ENCODE measurements at regions not wholly inside any gene's neighbourhood (a gene's known extent, or its start where the extent isn't known, plus 50 kb on each side); places are given as distances from the start of the nearest gene placed in this dataset.

DNA sequence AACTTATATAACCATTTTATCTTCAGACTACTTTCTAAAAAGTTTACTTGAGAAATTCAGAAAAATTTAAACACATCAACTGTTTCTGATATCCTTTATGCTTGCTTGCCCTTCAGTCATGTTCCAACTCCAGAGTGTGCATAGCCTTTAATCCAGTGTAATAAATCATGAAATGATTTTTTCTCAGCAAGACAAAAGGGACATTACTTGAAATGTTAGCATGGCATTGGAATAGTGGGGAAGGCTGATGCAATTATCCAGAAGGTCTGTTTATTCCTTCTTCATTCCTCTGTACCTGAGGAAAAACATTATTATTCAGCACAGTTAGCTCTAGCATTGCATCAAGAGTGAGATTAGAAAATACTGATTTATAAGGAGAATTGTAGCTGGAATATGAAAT is 209.9 kb downstream of the SLC7A11 start:
- Mint-ChIP-seq H3K36me3 (ENCODE audit: low read depth) (no peaks in the 10 kb centered on the region), H3K4me1 (no peaks in the 10 kb centered on the region), H3K27me3 (no peaks in the 10 kb centered on the region), H3K27ac (no peak overlapping the region), H3K4me3 (no peak overlapping the region)
- ATAC-seq (no peak), DNase-seq (no peak)
- H3K9me3 ChIP-seq (ENCODE audit: control insufficient read depth, low read length, poor library complexity, severe bottlenecking) = no peaks in the 10 kb centered on the region

DNA sequence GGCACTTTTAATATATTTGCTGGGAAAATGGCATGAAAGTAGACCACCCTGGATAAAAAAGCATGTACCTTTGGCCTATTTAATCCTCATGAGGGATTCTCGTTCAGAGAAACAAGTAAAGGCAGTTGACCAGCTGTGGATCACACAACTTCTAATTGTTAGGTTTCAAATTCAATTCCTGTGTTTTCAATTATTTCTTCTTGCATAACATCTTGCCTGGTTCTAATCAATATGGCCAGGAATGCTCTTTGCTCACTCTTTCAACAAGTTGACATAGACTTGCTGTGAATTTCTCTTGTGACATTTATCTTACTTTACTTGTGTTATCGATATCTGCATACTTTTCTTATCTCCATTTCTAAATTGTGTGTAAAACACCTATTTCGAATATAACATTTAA is 211.8 kb downstream of the SLC7A11 start:
- no peak for ATAC-seq
- H3K9me3 ChIP-seq (ENCODE audit: control insufficient read depth, low read length, poor library complexity, severe bottlenecking) = no peaks in the 10 kb centered on the region
- DNase-seq = no peak
- Mint-ChIP-seq H3K27me3 (no peaks in the 10 kb centered on the region), H3K36me3 (ENCODE audit: low read depth) (no peaks in the 10 kb centered on the region), H3K4me1 (no peaks in the 10 kb centered on the region), H3K4me3 (no peak overlapping the region), H3K27ac (no peak overlapping the region)

DNA sequence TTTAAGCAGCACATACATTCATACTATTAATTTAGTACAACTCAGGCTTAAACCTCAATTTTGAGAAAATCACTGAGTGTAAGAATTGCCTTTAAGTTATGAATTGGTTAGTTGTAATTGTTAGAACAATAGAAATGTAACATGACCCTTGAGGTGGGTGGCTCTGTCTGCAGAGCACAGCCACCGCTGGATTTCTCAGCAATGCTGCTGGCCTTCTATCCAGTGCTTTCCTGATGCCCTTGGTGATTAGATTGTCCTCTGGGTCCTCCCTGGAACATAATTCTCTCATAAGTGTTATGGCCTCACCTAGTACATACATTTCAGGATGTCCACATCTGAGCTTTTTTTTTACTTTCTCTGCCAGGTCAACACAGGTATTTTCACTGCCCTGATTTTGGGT is 213.2 kb downstream of the SLC7A11 start:
- no peak overlapping the region for H3K27ac Mint-ChIP-seq
- no peaks in the 10 kb centered on the region for H3K4me1 Mint-ChIP-seq
- H3K9me3 ChIP-seq (ENCODE audit: control insufficient read depth, low read length, poor library complexity, severe bottlenecking) = no peaks in the 10 kb centered on the region
- ATAC-seq = no peak
- H3K4me3 Mint-ChIP-seq = no peak overlapping the region
- DNase-seq = no peak
- H3K27me3 Mint-ChIP-seq = no peaks in the 10 kb centered on the region
- H3K36me3 Mint-ChIP-seq (ENCODE audit: low read depth) = no peaks in the 10 kb centered on the region

DNA sequence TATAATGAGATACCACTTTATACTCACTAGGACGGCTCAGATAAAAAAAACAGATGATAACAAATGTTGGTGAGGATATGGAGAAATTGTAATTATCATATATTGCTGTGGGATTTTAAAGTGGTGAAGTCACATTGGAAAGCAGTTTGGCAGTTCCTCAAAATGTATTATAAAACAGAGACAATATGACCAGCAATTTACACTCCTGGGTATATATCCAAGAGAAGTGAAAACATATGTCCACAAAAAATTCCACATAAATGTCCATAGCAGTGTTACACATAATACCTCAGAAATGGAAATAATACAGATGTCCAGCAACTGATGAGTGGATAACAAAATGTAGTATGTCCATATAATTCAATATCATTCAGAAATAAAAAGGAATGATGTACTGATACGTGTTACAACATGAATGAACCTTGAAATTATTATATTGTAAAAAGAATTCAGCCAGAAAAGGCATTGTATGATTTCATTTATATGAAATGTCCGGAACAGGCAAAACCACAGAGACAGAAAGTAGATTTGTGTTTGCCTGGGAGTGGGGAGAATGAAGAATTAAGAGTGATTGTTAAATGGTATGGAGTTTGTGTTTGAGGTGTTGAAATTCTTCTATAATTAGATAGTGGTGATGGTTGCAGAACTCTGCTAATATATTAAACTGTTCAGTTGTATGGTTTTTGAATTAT is 220.9 kb downstream of the SLC7A11 start:
- ATAC-seq (no peak), DNase-seq (no peak)
- H3K27me3 Mint-ChIP-seq = no peaks in the 10 kb centered on the region
- no peaks in the 10 kb centered on the region for H3K9me3 ChIP-seq (ENCODE audit: control insufficient read depth, low read length, poor library complexity, severe bottlenecking)
- no peak overlapping the region for H3K4me3 Mint-ChIP-seq
- no peak overlapping the region for H3K27ac Mint-ChIP-seq
- no peaks in the 10 kb centered on the region for H3K36me3 Mint-ChIP-seq (ENCODE audit: low read depth)
- no peaks in the 10 kb centered on the region for H3K4me1 Mint-ChIP-seq

DNA sequence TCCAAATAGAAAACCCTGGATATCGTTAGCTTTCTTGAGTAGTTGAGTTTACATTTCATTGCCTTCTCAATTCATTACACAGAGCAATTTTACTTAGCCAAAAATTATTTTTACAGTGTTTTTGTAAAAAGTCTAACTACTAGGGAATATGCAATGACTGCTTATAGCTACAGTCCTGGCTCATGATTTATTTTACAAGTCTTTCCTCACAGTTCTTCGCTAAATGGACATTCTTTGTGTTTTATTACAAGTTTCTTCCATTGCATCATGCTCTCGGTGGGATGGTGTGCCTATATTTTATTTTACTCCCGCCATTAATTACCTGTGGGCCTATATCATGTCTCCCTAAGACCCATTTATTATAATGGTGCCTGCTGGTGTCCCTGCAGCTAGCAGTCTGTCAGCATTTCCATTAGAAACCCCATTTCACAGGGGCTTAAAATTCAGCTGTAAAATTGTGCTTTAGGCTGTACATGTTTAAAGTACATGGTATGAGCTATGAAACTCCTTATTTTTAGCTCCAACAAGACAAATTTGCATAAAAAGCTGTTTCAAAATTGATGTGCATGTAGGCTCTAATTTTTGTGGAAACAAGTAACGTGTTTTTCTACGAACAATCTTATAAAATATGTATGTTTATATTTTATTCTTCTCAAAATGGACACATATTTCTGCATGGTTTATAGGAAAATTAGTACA is 227.4 kb downstream of the SLC7A11 start:
- no peaks in the 10 kb centered on the region for H3K36me3 Mint-ChIP-seq (ENCODE audit: low read depth)
- no peak for DNase-seq

DNA sequence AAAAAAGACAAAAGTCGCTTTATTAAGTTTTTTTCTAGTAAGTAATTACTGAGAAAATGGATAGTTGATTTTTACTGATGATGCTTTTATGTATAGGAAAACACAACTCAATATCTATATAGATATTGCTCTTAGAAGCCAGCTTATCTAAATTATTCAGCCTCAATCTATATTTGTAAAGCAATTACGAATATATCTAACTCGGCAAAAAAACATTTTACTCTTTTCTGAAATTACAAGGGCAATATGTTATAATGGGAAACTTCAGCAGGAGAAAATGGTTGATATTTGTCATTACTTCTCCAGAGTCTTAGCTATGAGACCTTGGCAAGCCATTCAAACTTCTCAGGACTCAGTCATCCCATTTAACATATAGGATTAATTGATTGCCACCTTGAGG is 228.5 kb downstream of the SLC7A11 start:
- H3K4me1 Mint-ChIP-seq = no peaks in the 10 kb centered on the region
- no peak overlapping the region for H3K4me3 Mint-ChIP-seq
- DNase-seq = no peak
- H3K27me3 Mint-ChIP-seq = no peaks in the 10 kb centered on the region
- no peaks in the 10 kb centered on the region for H3K36me3 Mint-ChIP-seq (ENCODE audit: low read depth)
- ATAC-seq = no peak
- H3K27ac Mint-ChIP-seq = no peak overlapping the region
- no peaks in the 10 kb centered on the region for H3K9me3 ChIP-seq (ENCODE audit: control insufficient read depth, low read length, poor library complexity, severe bottlenecking)

More for the DNA sequence above, 227.4 kb downstream of the SLC7A11 start:
- no peaks in the 10 kb centered on the region for H3K9me3 ChIP-seq (ENCODE audit: control insufficient read depth, low read length, poor library complexity, severe bottlenecking)
- H3K4me1 Mint-ChIP-seq = no peaks in the 10 kb centered on the region
- no peak for ATAC-seq
- H3K27me3 Mint-ChIP-seq = no peaks in the 10 kb centered on the region
- no peak overlapping the region for H3K4me3 Mint-ChIP-seq
- no peak overlapping the region for H3K27ac Mint-ChIP-seq

DNA sequence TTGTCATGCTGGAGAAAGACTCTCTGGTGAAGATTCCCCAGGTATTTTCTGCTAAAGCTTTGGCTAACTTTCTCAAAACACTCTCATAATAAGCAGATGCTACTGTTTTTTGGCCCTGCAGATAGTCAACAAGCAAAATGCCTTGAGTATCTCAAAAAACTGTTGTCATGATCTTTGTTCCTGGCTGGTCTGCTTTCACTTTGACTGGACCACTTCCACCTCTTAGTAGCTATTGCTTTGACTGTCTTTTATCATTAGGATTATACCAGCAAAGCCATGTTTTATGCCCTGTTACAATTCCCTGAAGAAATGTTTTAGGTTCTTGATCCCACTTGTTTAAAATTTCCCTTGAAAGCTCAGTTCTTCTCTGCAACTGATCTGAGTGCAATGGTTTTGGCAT is 231.5 kb downstream of the SLC7A11 start:
- H3K27me3 Mint-ChIP-seq = no peaks in the 10 kb centered on the region
- no peaks in the 10 kb centered on the region for H3K4me1 Mint-ChIP-seq
- ATAC-seq = no peak
- no peaks in the 10 kb centered on the region for H3K36me3 Mint-ChIP-seq (ENCODE audit: low read depth)
- no peak for DNase-seq
- no peak overlapping the region for H3K4me3 Mint-ChIP-seq
- H3K27ac Mint-ChIP-seq = no peak overlapping the region
- H3K9me3 ChIP-seq (ENCODE audit: control insufficient read depth, low read length, poor library complexity, severe bottlenecking) = no peaks in the 10 kb centered on the region

DNA sequence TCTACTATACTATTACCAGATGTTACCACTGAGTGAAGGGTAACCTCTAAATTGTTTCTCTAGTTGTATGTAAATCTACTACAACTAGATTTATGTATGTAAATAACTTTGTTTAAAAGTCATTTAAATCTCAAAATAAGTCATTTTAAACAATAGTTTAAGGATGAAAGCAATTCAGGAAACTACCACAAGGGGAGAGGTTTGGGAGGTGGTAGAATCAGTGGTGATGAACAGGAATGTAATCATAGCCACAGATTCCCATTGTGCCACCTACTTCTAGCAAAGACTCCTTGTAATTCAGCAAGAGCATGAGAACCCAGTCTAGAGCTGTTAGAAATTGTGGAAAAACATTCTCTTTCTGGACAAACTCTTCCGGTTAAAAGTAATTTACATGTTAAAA is 234.6 kb downstream of the SLC7A11 start:
- no peak for DNase-seq
- H3K9me3 ChIP-seq (ENCODE audit: control insufficient read depth, low read length, poor library complexity, severe bottlenecking) = no peaks in the 10 kb centered on the region
- Mint-ChIP-seq H3K4me3 (no peak overlapping the region), H3K4me1 (no peaks in the 10 kb centered on the region), H3K27me3 (no peaks in the 10 kb centered on the region), H3K36me3 (ENCODE audit: low read depth) (no peaks in the 10 kb centered on the region), H3K27ac (no peak overlapping the region)
- no peak for ATAC-seq

DNA sequence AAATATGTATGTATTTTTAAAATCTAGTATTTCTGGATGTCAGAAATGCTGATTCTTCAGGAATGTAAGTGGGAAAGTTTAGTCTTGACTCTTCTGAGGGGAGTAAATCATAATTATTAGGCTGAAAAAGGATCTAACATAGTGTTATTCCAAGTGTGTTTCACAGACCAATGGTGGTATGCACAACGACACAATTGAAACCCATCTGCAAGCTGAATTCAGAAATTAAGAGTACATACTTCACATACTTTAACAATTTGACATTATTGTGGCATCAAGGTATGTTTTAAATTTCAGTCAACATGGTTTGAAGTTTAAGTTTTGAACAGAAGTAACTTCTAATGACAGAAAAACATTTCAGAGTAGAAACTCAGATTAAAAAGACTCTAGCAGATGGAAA is 236.7 kb downstream of the SLC7A11 start:
- no peak overlapping the region for H3K4me3 Mint-ChIP-seq
- no peaks in the 10 kb centered on the region for H3K27me3 Mint-ChIP-seq
- no peaks in the 10 kb centered on the region for H3K36me3 Mint-ChIP-seq (ENCODE audit: low read depth)
- no peaks in the 10 kb centered on the region for H3K9me3 ChIP-seq (ENCODE audit: control insufficient read depth, low read length, poor library complexity, severe bottlenecking)
- DNase-seq (no peak), ATAC-seq (no peak)
- no peaks in the 10 kb centered on the region for H3K4me1 Mint-ChIP-seq
- H3K27ac Mint-ChIP-seq = no peak overlapping the region

DNA sequence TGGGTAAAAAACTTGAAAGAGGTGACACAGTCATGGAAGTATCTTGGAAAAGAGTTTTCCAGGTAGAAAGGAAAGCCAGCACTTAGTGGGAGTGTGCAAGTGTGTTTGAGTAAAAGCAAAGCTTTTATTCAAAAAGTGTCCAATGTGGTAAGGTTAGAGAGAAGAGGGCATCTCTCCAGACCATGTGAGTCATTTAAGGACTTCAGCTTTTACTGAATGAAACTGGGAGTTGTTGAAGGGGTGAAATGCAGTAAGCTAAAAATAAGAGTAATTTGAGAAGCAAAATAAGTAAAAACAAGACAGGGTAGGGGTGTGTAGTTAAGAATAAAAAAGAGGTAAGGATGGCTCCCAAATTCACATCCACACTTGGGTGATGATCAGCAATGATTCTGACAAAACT is 238.9 kb downstream of the SLC7A11 start:
- no peak overlapping the region for H3K4me3 Mint-ChIP-seq
- H3K4me1 Mint-ChIP-seq = no peaks in the 10 kb centered on the region
- no peaks in the 10 kb centered on the region for H3K36me3 Mint-ChIP-seq (ENCODE audit: low read depth)
- H3K27ac Mint-ChIP-seq = no peak overlapping the region
- ATAC-seq (no peak), DNase-seq (no peak)
- no peaks in the 10 kb centered on the region for H3K9me3 ChIP-seq (ENCODE audit: control insufficient read depth, low read length, poor library complexity, severe bottlenecking)
- H3K27me3 Mint-ChIP-seq = no peaks in the 10 kb centered on the region

DNA sequence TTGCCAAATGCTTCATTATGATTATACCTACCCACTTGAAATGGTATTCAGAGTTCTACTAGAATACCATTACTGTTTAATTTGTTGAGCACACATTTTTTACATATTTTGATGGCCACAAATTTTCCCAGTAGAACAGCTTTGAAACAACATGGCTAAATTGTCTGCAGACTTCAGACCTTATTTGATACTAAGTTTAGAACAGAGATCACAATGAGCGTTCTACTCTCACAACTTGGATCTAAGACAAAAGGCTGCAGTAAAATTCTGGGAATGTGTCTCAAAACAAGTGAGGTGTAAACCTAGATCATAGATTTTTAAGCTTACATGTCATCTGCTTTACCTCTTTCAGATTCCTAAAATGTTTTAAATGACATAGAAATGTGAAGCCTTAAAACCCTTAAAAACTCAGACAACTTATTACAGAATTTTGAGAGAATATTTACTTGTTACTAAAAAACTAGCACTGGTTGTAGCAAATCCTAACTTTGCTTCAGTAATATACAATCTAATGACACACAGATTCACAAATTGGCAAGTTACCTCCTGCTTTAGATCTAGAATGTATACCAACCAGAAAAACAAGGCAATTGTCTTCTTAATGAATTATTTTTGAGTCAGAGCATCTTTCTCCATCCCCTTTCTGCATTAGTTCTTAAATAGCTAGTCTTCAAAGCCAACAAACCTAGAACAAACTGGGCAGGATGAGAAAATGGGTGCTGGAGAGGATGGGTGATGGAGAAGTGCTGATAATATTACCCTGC is 243.3 kb downstream of the SLC7A11 start:
- DNase-seq (no peak), ATAC-seq (no peak)
- Mint-ChIP-seq H3K4me1 (no peaks in the 10 kb centered on the region), H3K27ac (no peak overlapping the region), H3K4me3 (no peak overlapping the region), H3K36me3 (ENCODE audit: low read depth) (no peaks in the 10 kb centered on the region), H3K27me3 (no peaks in the 10 kb centered on the region)
- H3K9me3 ChIP-seq (ENCODE audit: control insufficient read depth, low read length, poor library complexity, severe bottlenecking) = no peaks in the 10 kb centered on the region

DNA sequence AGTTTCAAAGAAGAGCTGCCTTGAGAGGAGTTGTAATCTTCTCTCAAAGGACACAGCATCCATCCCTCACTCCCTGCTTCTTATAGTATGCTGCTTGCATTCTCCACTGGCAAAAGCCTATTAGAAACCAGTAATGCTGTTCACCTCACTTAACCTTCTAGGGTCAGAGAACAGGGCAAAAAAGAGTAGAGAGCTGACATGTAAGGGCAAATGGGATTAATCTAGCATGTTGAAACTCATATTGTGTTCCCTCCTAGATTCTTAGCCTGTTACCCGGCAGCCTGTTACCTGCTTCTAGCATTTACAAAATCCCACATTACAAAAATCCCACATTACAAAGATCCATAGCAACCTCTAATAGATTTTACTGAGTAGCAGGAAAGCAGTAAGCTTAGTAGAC is 244.7 kb downstream of the SLC7A11 start:
- no peak overlapping the region for H3K27ac Mint-ChIP-seq
- no peak overlapping the region for H3K4me3 Mint-ChIP-seq
- H3K9me3 ChIP-seq (ENCODE audit: control insufficient read depth, low read length, poor library complexity, severe bottlenecking) = no peaks in the 10 kb centered on the region
- no peaks in the 10 kb centered on the region for H3K27me3 Mint-ChIP-seq
- ATAC-seq (no peak), DNase-seq (no peak)
- H3K36me3 Mint-ChIP-seq (ENCODE audit: low read depth) = no peaks in the 10 kb centered on the region
- H3K4me1 Mint-ChIP-seq = no peaks in the 10 kb centered on the region

DNA sequence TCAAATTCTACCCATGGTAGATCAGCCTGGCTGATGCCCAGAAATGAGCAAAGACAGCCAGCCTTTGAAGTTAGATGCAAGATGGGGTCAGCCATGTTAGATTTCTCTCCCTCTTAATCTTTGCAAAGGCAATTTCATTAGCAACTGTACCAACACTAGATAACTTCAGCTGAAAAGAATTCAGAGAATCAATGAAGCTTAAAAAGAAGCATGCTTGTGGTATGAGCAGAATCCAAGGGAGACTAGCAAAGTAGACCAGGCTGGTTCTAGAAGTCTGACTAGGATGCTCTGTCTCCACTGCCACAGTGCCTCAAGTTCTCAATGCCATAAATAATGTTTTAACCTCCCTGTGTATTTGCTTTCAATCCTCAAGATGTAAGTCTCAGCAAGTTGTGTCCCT is 247.3 kb downstream of the SLC7A11 start:
- no peaks in the 10 kb centered on the region for H3K36me3 Mint-ChIP-seq (ENCODE audit: low read depth)
- H3K9me3 ChIP-seq (ENCODE audit: control insufficient read depth, low read length, poor library complexity, severe bottlenecking) = no peaks in the 10 kb centered on the region
- DNase-seq (no peak), ATAC-seq (no peak)
- H3K4me1 Mint-ChIP-seq = no peaks in the 10 kb centered on the region
- no peak overlapping the region for H3K27ac Mint-ChIP-seq
- no peak overlapping the region for H3K4me3 Mint-ChIP-seq
- no peaks in the 10 kb centered on the region for H3K27me3 Mint-ChIP-seq
